G401.6 (cell line): ENCODE measurements at regions not wholly inside any gene's neighbourhood (a gene's known extent, or its start where the extent isn't known, plus 50 kb on each side); places are given as distances from the start of the nearest gene placed in this dataset.

Experiments used
- FAIRE-seq: peaks from 2 replicates; lab custom pipeline; 2012; peaks lifted over from hg19 to GRCh38; lab: Jason Lieb, UNC

GRCh38 chr3:117788506-117788905 is 1078.9 kb downstream of the TUSC7 start:
- FAIRE-seq, result no peak

- FAIRE-seq, result no peak
Measured at GRCh38 chr3:117790235-117790987, 1080.8 kb downstream of the TUSC7 start.

GRCh38 chr3:117793622-117794265 is 1084.2 kb downstream of the TUSC7 start:
- no peak for FAIRE-seq

GRCh38 chr3:117798221-117798620 is 1088.6 kb downstream of the TUSC7 start:
- FAIRE-seq, result no peak

DNA sequence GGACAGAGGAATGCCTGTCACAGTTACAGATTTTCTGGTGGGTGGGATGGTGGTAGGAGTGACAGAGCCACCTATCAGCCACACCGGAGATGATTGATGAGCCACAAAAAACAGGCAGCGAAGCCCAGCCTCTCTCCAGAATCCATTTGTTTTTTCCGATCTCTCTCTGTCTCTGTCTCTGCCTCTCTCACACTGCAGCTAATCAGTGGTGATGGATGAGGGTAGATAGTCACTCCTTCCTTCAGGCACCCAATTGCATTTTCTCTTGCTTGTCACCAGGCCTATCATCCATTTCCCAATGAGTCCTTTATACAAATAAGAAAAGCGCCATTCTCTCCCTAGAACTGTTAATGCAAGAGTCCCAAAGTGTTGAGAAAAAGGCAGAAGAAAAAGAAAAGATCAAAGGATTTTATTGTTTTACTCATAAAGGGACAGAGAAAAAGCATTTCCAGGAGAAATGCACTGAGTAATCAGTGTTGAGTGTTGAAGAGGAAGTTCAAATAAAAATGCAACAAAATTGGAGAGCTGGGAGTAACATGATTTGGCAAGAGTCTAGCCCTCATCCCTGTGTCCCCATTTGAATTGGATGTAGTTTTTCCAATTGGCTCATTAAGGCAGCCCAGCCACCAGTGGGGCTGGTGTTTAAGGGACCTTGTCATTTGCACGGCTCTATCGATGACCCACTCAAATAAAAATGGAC is 1089.3 kb downstream of the TUSC7 start:
- FAIRE-seq, result no peak

DNA sequence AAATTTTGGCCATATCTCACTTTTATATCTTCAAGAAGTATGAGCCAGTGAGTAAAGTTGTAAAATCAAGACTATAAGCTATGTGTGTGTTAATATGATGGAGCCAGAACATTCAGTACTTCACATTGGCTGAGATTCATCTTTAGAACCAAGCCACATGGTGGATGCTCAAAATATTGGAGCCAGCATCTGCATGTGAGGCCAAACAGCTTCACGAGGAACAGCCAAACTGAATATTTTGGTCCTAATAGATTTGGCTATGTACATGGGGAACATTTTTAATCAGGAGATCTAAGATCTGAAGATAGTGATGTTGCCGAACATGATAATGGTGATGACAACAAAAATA is 1089.8 kb downstream of the TUSC7 start:
- no peak for FAIRE-seq

DNA sequence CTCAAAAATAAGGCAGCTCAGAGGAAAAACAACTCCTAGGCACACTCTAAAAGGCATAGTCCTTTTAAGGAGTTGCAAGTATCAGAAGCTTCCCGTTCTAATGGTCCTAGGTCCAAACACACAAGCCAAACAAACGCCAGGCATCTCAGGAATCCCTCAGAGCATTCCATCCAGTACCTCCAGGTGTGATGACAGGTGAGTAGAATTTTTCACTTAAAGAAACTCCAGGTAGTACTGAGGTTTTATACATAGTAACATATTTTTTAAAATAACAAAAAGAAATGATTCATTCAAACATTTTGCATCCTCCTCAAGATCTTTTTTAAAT is 1092.3 kb downstream of the TUSC7 start:
- FAIRE-seq, result no peak

DNA sequence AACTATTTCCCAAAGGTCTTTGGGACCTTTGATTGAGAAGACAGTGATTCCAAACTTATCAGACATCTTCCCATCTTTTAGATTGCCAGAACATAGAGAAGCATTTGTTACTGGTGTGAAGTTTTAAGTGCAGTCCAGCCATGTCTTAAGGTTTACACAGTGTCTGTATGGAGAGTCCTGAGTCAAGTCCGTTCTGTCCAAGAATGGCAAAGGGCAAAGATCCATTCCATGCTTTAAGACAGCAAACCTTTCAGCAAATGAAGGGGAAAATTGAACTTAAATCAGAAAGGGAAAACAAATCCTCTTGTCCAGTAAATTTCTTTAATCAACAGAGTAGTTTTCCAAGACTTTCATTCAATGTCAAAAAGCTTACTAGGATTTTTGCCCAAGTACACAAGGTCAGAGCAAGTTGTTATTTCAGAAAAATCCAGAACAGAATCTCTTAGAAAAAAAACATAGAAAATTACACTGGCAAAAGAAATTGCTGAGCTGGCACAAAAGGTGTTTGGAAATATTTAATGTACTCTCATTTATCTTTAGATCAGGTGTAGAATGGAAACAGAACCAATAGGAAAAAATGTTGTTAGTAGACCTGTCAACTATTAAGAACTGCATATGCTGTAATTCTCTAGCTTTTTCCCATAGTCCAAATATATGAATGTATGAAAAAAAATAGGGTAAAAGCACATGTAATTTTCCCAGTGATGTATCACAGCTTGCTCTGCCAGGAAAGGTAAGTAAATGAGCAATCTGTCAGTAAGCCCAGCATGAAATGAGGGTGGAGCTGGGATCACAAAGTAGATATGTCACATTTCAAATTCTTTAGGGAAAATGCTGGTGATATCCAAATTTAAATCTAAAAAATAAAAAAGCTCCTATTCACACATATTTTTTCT is 1099.9 kb downstream of the TUSC7 start:
- FAIRE-seq, result no peak

DNA sequence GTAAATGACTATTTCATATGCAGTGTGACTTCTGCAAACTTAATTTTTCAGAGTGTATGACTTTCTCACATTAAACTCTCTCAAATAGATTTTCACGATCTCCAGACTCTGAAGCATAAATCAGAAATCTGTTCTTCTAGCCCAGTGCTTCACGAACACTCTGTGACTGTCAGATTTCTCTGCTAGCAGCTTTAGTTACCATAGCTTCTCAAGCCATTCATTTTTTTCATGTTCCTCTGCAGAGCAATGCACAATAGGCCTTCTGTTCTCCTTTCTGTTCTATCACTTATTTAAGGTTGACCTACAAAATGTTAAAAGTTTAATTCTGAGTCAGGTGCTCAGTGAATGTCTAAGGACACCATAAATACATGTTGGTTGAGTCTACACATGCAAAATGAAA is 1102.2 kb downstream of the TUSC7 start:
- no peak for FAIRE-seq

GRCh38 chr3:117814975-117815374 is 1105.4 kb downstream of the TUSC7 start:
- FAIRE-seq, result no peak

DNA sequence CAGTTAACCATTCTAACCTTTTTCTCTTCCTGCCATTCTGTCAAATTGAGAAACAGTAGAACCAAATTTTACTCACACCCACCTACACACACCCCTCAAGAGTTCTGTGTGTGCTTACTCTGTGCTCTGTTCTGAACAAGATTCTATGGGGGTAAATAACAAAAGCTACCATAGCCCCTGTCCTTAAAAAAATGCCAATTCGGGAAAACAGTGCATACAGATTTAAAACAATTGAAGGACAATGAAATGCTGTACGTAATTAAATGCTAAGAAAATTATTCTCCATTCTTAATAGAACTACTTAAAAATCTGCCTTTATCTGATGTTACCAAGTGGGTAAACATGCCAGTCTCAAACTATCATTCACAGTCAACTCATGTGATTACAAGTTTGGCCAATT is 1107.5 kb downstream of the TUSC7 start:
- FAIRE-seq, result no peak

DNA sequence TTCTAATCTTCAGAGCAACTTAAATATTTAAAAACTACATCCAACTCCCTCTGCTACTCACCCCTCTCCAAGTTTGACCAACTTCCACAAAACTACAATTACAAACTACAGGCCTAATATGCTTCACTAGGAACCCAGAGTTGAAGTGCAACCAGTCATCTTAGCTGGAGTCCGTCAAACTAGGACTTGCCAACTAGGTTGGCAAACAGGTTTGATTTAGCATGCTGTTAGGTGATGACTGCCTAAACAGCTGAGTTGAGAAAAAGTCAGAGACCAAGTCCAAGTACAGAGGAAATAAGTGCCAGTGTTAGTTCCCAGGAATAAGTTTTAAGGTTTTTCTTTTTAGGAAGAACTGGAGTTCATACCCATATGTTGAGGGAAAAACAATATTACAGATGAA is 1109.0 kb downstream of the TUSC7 start:
- FAIRE-seq, result no peak

GRCh38 chr3:117820658-117821299 is 1111.2 kb downstream of the TUSC7 start:
- no peak for FAIRE-seq

DNA sequence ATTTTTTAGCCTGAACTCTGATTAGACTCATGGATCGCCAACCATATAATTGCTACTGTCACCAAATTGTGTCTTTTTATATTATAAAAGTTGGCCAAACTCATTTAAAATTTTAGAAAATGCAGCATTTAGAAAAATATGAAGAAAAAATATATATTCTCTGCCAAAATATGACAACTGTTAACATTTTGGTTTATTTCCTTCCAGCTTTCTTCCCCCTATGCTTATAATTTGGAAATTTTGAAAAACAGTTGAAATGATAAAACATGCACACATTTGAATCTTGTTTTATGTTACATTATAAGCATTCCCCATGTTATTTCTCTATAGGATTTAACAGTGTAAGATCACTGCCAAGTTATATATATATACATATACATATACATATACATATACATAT is 1112.8 kb downstream of the TUSC7 start:
- FAIRE-seq, result no peak

DNA sequence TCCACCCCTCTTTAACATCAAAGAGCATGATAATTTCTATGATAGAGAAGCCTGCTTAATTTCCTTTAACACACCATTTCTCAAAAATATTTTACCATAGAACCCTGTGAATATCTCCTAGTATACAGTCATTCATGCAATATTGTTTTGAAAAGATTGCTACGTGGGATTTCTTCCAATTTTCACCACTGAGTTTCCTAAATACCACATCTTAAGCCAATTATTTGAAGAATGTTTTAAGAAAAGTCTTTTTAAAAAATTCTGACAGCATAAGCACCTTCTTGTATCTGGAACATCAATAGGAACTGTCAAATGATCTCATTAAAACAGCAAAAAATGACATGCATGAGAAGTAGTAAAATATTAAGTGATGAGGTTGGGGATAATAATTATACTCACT is 1126.7 kb downstream of the TUSC7 start:
- FAIRE-seq, result no peak

- no peak for FAIRE-seq
Measured at GRCh38 chr3:117837391-117837790, 1127.8 kb downstream of the TUSC7 start.

DNA sequence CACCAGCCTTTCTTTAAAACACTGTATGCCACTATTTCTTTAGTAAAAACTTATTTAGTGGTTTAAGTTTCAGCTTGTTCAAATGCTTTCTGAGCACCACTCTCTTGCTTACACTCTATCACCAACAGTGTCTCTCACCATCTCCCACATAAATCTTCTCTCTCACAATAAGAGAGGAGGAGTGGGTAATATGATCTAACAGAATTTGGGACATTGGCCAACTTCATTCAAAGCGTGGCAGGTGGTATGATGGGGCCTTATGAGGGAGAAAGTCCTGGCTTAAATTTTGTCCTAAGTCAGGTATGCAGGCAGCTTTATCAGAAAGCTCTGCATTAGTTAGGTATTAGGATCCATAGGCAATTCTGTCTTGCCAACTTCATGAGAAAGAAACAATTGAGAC is 1132.5 kb downstream of the TUSC7 start:
- FAIRE-seq, result no peak

DNA sequence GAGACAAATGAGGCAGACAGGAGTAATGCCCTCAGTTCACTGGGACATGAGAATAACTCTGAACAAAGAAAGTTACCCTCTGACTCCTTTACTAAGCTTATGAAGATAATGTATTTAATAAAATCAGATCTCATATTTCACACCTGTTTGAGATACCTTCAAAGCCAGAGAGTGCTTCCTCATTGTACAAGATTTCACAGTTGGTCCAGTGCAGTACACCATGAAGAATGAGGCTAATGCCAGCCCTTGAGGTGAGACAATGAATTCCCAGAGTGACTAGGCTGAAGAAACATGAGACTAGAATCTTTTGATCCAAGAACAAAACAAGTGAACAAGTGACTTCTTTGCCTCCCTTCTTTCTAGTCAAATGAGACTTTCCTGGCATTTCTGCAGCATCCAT is 1133.8 kb downstream of the TUSC7 start:
- FAIRE-seq, result no peak

- no peak for FAIRE-seq
Measured at GRCh38 chr3:117844676-117845075, 1135.1 kb downstream of the TUSC7 start.

DNA sequence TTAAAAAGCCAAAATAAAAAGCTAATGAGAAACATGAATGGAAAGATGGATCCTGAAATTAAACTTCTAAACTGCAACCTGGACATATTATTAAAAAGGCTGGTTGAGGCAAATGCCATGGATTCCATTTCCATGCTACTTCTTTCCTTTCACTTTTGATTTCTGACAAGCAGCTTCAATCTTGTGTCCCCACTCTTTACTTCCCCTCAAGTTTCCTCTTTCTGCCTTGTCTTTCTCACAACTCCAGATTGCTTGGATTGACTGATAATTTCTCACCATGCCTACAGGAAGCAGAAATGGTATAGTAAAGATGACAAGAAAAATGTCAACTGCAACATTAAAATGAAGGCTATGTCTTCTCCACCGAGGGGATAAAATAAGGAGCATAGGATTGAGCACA is 1136.7 kb downstream of the TUSC7 start:
- FAIRE-seq, result no peak

GRCh38 chr3:117848606-117849005 is 1139.0 kb downstream of the TUSC7 start:
- no peak for FAIRE-seq
